Osteoblast (primary cell): ENCODE measurements at regions not wholly inside any gene's neighbourhood (a gene's known extent, or its start where the extent isn't known, plus 50 kb on each side); places are given as distances from the start of the nearest gene placed in this dataset.

Experiments
- DNase-seq: peaks from one replicate; pipeline ENCODE4 v3.0.0; 2011; ENCODE audit warnings: low spot score, mixed read lengths; ENCODE audit not compliant: insufficient read length; ENCODE audit errors: missing footprints
- H2AFZ ChIP-seq: 2 replicates; pipeline ENCODE4 v1.6.0; 2011; ENCODE audit warnings: mild to moderate bottlenecking, low read length
- H3K27ac ChIP-seq: 2 replicates; pipeline ENCODE4 v1.5.1; 2011; ENCODE audit warnings: mild to moderate bottlenecking, low read depth, low read length, moderate library complexity
- H3K27me3 ChIP-seq: 2 replicates; pipeline ENCODE4 v1.6.0; 2012; ENCODE audit warnings: mild to moderate bottlenecking, control low read depth, inconsistent platforms, low read length, moderate library complexity; ENCODE audit not compliant: insufficient read depth
- H3K36me3 ChIP-seq: 2 replicates; pipeline ENCODE4 v1.5.1; 2011; ENCODE audit warnings: mild to moderate bottlenecking, low read length, control low read depth, moderate library complexity; ENCODE audit not compliant: insufficient read depth
- H3K4me1 ChIP-seq: 2 replicates; pipeline ENCODE4 v1.5.1; 2011; ENCODE audit warnings: mild to moderate bottlenecking, low read length, control low read depth, moderate library complexity; ENCODE audit not compliant: insufficient read depth
- H3K4me2 ChIP-seq: 2 replicates; pipeline ENCODE4 v1.6.0; 2011; ENCODE audit warnings: mild to moderate bottlenecking, low read length; ENCODE audit not compliant: insufficient read depth
- H3K4me3 ChIP-seq: fragments of 200-600 bp; sonication (generic); 3 replicates; pipeline ENCODE4 v1.5.1; 2012; ENCODE audit warnings: mild to moderate bottlenecking, low read length, inconsistent platforms; ENCODE audit not compliant: insufficient read depth
- H3K79me2 ChIP-seq: 2 replicates; pipeline ENCODE4 v1.6.0; 2012; ENCODE audit warnings: mild to moderate bottlenecking, low read length, control low read depth, inconsistent platforms; ENCODE audit not compliant: insufficient read depth
- H3K9me3 ChIP-seq: 2 replicates; pipeline ENCODE4 v1.5.1; 2011; ENCODE audit warnings: low read depth, low read length, control low read depth
- H4K20me1 ChIP-seq: 2 replicates; pipeline ENCODE4 v1.6.0; 2012; ENCODE audit warnings: mild to moderate bottlenecking, low read length, control low read depth; ENCODE audit not compliant: insufficient read depth
- TF ChIP-seq, protein P1 (sequence below): IDR thresholded peaks from 2 replicates; pipeline ENCODE4 v1.5.1; 2011; ENCODE audit warnings: mild to moderate bottlenecking, low read depth, low read length, moderate library complexity; ENCODE audit errors: extremely low read depth

DNA sequence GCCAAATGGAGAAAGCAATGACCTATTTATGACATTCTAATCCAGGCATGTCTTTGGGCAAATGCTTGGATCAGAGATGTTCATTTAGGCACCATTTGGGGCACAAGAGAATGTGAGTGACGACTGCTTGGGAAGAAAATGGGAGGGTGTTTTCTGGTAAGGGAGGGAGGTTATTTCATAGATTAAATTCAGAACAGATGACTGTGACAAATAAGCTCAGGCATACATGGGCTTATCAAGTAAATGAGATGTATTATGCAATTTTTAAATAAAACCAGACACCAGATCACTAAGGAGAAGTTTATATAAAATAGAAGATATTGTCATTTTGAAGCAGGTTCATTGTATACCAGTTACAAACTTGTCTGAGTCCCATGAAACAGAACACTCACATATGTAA lies 71.4 kb upstream of the UGT8 start:
- Histone ChIP-seq H3K4me2 (no peak overlapping the region), H3K9me3 (no peaks in the 10 kb centered on the region), H3K36me3 (no peaks in the 10 kb centered on the region), H3K79me2 (no peaks in the 10 kb centered on the region), H3K27ac (no peak overlapping the region), H3K4me3 (no peak overlapping the region), H4K20me1 (no peaks in the 10 kb centered on the region), H3K4me1 (no peaks in the 10 kb centered on the region), H3K27me3 (no peaks in the 10 kb centered on the region), H2AFZ (no peak overlapping the region)
- DNase-seq: no peak
- TF ChIP-seq, protein P1, sequence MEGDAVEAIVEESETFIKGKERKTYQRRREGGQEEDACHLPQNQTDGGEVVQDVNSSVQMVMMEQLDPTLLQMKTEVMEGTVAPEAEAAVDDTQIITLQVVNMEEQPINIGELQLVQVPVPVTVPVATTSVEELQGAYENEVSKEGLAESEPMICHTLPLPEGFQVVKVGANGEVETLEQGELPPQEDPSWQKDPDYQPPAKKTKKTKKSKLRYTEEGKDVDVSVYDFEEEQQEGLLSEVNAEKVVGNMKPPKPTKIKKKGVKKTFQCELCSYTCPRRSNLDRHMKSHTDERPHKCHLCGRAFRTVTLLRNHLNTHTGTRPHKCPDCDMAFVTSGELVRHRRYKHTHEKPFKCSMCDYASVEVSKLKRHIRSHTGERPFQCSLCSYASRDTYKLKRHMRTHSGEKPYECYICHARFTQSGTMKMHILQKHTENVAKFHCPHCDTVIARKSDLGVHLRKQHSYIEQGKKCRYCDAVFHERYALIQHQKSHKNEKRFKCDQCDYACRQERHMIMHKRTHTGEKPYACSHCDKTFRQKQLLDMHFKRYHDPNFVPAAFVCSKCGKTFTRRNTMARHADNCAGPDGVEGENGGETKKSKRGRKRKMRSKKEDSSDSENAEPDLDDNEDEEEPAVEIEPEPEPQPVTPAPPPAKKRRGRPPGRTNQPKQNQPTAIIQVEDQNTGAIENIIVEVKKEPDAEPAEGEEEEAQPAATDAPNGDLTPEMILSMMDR: no peak

DNA sequence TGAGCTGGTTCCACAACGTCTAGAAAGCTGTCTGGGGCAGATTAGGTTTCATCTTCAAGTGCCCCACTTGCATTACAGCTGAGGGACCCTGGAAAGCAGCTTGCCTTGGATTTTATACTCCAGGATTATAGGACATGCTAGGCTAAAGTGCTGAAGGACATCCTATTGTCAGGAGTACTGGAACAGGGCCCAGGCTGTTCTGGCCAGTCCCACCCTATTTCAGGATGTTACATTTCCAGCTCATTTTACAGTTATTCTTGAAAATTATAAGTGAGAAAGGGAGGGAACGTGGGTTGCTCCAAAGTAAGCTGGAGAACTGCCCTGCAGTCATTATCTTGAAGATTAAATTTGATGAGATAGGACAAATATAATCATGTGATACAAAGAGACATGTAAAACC lies 71.0 kb upstream of the UGT8 start:
- Histone ChIP-seq H3K4me2 (no peak overlapping the region), H3K79me2 (no peaks in the 10 kb centered on the region), H2AFZ (no peak overlapping the region), H3K36me3 (no peaks in the 10 kb centered on the region), H3K27me3 (no peaks in the 10 kb centered on the region), H4K20me1 (no peaks in the 10 kb centered on the region), H3K27ac (no peak overlapping the region), H3K4me1 (no peaks in the 10 kb centered on the region), H3K4me3 (no peak overlapping the region), H3K9me3 (no peaks in the 10 kb centered on the region)
- TF ChIP-seq, protein P1: no peak
- DNase-seq: no peak

DNA sequence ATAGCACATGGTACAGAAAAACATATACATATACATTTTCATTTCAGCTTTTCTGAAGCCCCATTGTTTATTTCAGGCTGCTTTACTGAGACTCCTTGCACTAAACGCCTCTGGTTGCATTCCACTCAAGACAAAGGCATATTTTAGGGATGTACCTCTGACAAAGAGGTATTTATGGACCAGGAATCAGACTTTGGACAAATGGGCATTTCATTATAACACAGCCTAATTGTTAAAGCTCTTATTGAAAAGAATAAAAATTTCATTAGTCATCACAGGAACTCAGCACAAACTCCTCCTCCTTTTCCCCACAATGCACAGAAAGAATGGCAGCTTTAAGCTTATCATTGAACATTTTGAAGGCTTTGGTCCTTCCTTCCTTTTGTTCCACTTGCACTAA lies 62.9 kb upstream of the UGT8 start:
- Histone ChIP-seq H3K27me3 (no peaks in the 10 kb centered on the region), H3K27ac (no peak overlapping the region), H3K4me3 (no peak overlapping the region), H3K79me2 (no peaks in the 10 kb centered on the region), H3K36me3 (no peaks in the 10 kb centered on the region), H3K4me1 (no peaks in the 10 kb centered on the region), H3K4me2 (no peak overlapping the region), H4K20me1 (no peaks in the 10 kb centered on the region), H3K9me3 (no peaks in the 10 kb centered on the region), H2AFZ (no peak overlapping the region)
- TF ChIP-seq, protein P1: no peak
- DNase-seq: no peak

DNA sequence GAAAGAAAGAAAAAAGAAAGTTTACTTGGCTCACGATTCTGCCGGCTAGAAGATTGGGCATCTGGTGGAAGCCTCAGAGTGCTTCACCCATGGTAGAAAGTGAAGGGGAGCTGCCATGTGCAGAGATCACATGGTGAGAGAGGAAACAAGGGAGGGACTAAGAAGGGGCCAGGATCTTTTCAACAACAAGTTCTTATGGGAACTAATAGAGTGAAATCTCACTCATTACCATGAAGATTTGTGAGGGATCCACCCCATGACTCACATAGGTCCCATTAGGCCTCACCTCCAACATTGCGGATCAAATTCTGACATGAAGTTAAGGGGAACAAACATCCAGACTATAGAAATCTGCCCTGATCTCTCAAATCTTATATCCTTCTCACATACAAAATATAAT lies 61.3 kb upstream of the UGT8 start:
- H3K27ac ChIP-seq: no peak overlapping the region
- H3K79me2 ChIP-seq: no peaks in the 10 kb centered on the region
- H3K4me1 ChIP-seq: no peaks in the 10 kb centered on the region
- DNase-seq: no peak
- TF ChIP-seq, protein P1: no peak
- no peaks in the 10 kb centered on the region for H3K36me3 ChIP-seq
- H3K27me3 ChIP-seq: no peaks in the 10 kb centered on the region
- H3K9me3 ChIP-seq: no peaks in the 10 kb centered on the region
- H2AFZ ChIP-seq: no peak overlapping the region
- H3K4me2 ChIP-seq: no peak overlapping the region
- no peaks in the 10 kb centered on the region for H4K20me1 ChIP-seq
- no peak overlapping the region for H3K4me3 ChIP-seq
